KBM-7 (cell line): ENCODE measurements at regions not wholly inside any gene's neighbourhood (a gene's known extent, or its start where the extent isn't known, plus 50 kb on each side); places are given as distances from the start of the nearest gene placed in this dataset.
"Not testable (repeated sequence)": the region's sequence is repeated elsewhere in the genome, so short reads cannot be mapped to it uniquely, and the experiment has no call there.

Experiments
- DNase-seq: peaks from one replicate; pipeline ENCODE4 v3.0.0-alpha.2; 2015
- in situ Hi-C: fragments of 300-500 bp; cut with MboI; formaldehyde crosslinking; loops from 2 replicates; pipeline ENCODE4 v1.14.3; 2020; ENCODE audit warnings: low sequenced_read_pairs, low pct_unique_long_range_greater_than_20kb, mixed read lengths

GRCh38 chr4:28038253-28038652, 1177.6 kb downstream of the STIM2 start:
- DNase-seq, in situ Hi-C loops: not testable (repeated sequence)

GRCh38 chr4:28062562-28062961, 1201.9 kb downstream of the STIM2 start:
- no peak for DNase-seq
- in situ Hi-C loops = no loop called here

- in situ Hi-C loops = no loop called here
Measured at GRCh38 chr4:28073860-28074555, 1213.4 kb downstream of the STIM2 start.

GRCh38 chr4:28075401-28075956, 1214.8 kb downstream of the STIM2 start:
- DNase-seq = no peak
- in situ Hi-C loops = no loop called here

More at GRCh38 chr4:28073860-28074555, 1213.4 kb downstream of the STIM2 start:
- DNase-seq = no peak

- DNase-seq, in situ Hi-C loops: not testable (repeated sequence)
Measured at GRCh38 chr4:28077203-28077602, 1216.6 kb downstream of the STIM2 start.

GRCh38 chr4:28082686-28083390, 1222.2 kb downstream of the STIM2 start:
- DNase-seq = no peak
- in situ Hi-C loops = no loop called here

GRCh38 chr4:28092610-28093009, 1232.0 kb downstream of the STIM2 start:
- in situ Hi-C loops = no loop called here
- DNase-seq = no peak

- in situ Hi-C loops = no loop called here
- no peak for DNase-seq
Measured at GRCh38 chr4:28093071-28093470, 1232.4 kb downstream of the STIM2 start.

GRCh38 chr4:28101583-28101982, 1240.9 kb downstream of the STIM2 start:
- DNase-seq = no peak
- in situ Hi-C loops = no loop called here

GRCh38 chr4:28105271-28105859, 1244.7 kb downstream of the STIM2 start:
- in situ Hi-C loops = no loop called here
- no peak for DNase-seq

- no peak for DNase-seq
- in situ Hi-C loops = no loop called here
Measured at GRCh38 chr4:28106155-28106554, 1245.5 kb downstream of the STIM2 start.

- in situ Hi-C loops = no loop called here
- no peak for DNase-seq
Measured at GRCh38 chr4:28109801-28110200, 1249.2 kb downstream of the STIM2 start.

GRCh38 chr4:28112691-28113335, 1252.2 kb downstream of the STIM2 start:
- in situ Hi-C loops, DNase-seq: not testable (repeated sequence)

GRCh38 chr4:28113586-28113985, 1252.9 kb downstream of the STIM2 start:
- in situ Hi-C loops, DNase-seq: not testable (repeated sequence)

- DNase-seq, in situ Hi-C loops: not testable (repeated sequence)
Measured at GRCh38 chr4:28116526-28117083, 1256.0 kb downstream of the STIM2 start.

GRCh38 chr4:28117084-28117682, 1256.5 kb downstream of the STIM2 start:
- in situ Hi-C loops = no loop called here
- DNase-seq = no peak

- DNase-seq = no peak
- in situ Hi-C loops = no loop called here
Measured at GRCh38 chr4:28146191-28146590, 1285.5 kb downstream of the STIM2 start.

GRCh38 chr4:28148221-28148620, 1287.6 kb downstream of the STIM2 start:
- in situ Hi-C loops = no loop called here
- no peak for DNase-seq

- DNase-seq = no peak
- in situ Hi-C loops = no loop called here
Measured at GRCh38 chr4:28149762-28150161, 1289.1 kb downstream of the STIM2 start.
